ENCODE measurements at regions not wholly inside any gene's neighbourhood (a gene's known extent, or its start where the extent isn't known, plus 50 kb on each side); places are given as distances from the start of the nearest gene placed in this dataset.

- no peak for DNase-seq
These were observed 55.7 kb upstream of the HS3ST5 start for GRCh38 chr6:114398481-114398880.
